ENCODE measurements at regions not wholly inside any gene's neighbourhood (a gene's known extent, or its start where the extent isn't known, plus 50 kb on each side); places are given as distances from the start of the nearest gene placed in this dataset.

GRCh38 chr10:36236931-36237330, 594.8 kb upstream of the FZD8 start:
- H3K4me1 ChIP-seq (ENCODE audit: control insufficient read depth, insufficient read depth, low read length): no peaks in the 10 kb centered on the region
- no peaks in the 10 kb centered on the region for H3K36me3 ChIP-seq (ENCODE audit: control insufficient read depth, insufficient read depth, low read length)
- no peaks in the 10 kb centered on the region for H3K27me3 ChIP-seq (ENCODE audit: control insufficient read depth, insufficient read depth, low read length)
- DNase-seq (ENCODE audit: low read depth, low spot score): no peak
- no peak overlapping the region for H3K27ac ChIP-seq (ENCODE audit: low read length)
- no peak overlapping the region for H3K4me3 ChIP-seq (ENCODE audit: low read length)
- WGBS (ENCODE audit: insufficient coverage, insufficient read length): no CpG with 5 or more reads among the region's 2 CpGs
- H3K9me3 ChIP-seq (ENCODE audit: control insufficient read depth, insufficient read depth, low read length): no peaks in the 10 kb centered on the region

GRCh38 chr10:36236341-36236740, 594.2 kb upstream of the FZD8 start:
- Histone ChIP-seq H3K9me3 (ENCODE audit: control insufficient read depth, insufficient read depth, low read length) (no peaks in the 10 kb centered on the region), H3K4me1 (ENCODE audit: control insufficient read depth, insufficient read depth, low read length) (no peaks in the 10 kb centered on the region), H3K36me3 (ENCODE audit: control insufficient read depth, insufficient read depth, low read length) (no peaks in the 10 kb centered on the region), H3K4me3 (ENCODE audit: low read length) (no peak overlapping the region), H3K27ac (ENCODE audit: low read length) (no peak overlapping the region), H3K27me3 (ENCODE audit: control insufficient read depth, insufficient read depth, low read length) (no peaks in the 10 kb centered on the region)
- no peak for DNase-seq (ENCODE audit: low read depth, low spot score)
- no CpG with 5 or more reads among the region's 1 CpG for whole genome bisulfite sequencing (ENCODE audit: insufficient coverage, insufficient read length)

- H3K9me3 ChIP-seq (ENCODE audit: control insufficient read depth, insufficient read depth, low read length): no peaks in the 10 kb centered on the region
- H3K27me3 ChIP-seq (ENCODE audit: control insufficient read depth, insufficient read depth, low read length): no peaks in the 10 kb centered on the region
- no peak for DNase-seq (ENCODE audit: low read depth, low spot score)
- H3K4me3 ChIP-seq (ENCODE audit: low read length): no peak overlapping the region
- H3K27ac ChIP-seq (ENCODE audit: low read length): no peak overlapping the region
- H3K4me1 ChIP-seq (ENCODE audit: control insufficient read depth, insufficient read depth, low read length): no peaks in the 10 kb centered on the region
- no CpG with 5 or more reads among the region's 3 CpGs for WGBS (ENCODE audit: insufficient coverage, insufficient read length)
- H3K36me3 ChIP-seq (ENCODE audit: control insufficient read depth, insufficient read depth, low read length): no peaks in the 10 kb centered on the region
These were observed 590.8 kb upstream of the FZD8 start for GRCh38 chr10:36232935-36233334.

GRCh38 chr10:36224431-36224985, 582.4 kb upstream of the FZD8 start:
- Histone ChIP-seq H3K9me3 (ENCODE audit: control insufficient read depth, insufficient read depth, low read length) (no peaks in the 10 kb centered on the region), H3K36me3 (ENCODE audit: control insufficient read depth, insufficient read depth, low read length) (no peaks in the 10 kb centered on the region), H3K27ac (ENCODE audit: low read length) (no peak overlapping the region), H3K4me3 (ENCODE audit: low read length) (no peak overlapping the region), H3K4me1 (ENCODE audit: control insufficient read depth, insufficient read depth, low read length) (no peaks in the 10 kb centered on the region), H3K27me3 (ENCODE audit: control insufficient read depth, insufficient read depth, low read length) (no peaks in the 10 kb centered on the region; the same call in 1 of the 2 replicates)
- WGBS (ENCODE audit: insufficient coverage, insufficient read length): no CpG with 5 or more reads among the region's 4 CpGs
- no peak for DNase-seq (ENCODE audit: low read depth, low spot score)

- Histone ChIP-seq H3K27ac (ENCODE audit: low read length) (no peak overlapping the region), H3K4me3 (ENCODE audit: low read length) (no peak overlapping the region), H3K9me3 (ENCODE audit: control insufficient read depth, insufficient read depth, low read length) (no peaks in the 10 kb centered on the region), H3K4me1 (ENCODE audit: control insufficient read depth, insufficient read depth, low read length) (no peaks in the 10 kb centered on the region), H3K27me3 (ENCODE audit: control insufficient read depth, insufficient read depth, low read length) (no peaks in the 10 kb centered on the region; the same call in 1 of the 2 replicates), H3K36me3 (ENCODE audit: control insufficient read depth, insufficient read depth, low read length) (no peaks in the 10 kb centered on the region)
- no CpG with 5 or more reads among the region's 1 CpG for WGBS (ENCODE audit: insufficient coverage, insufficient read length)
- no peak for DNase-seq (ENCODE audit: low read depth, low spot score)
These were observed 579.0 kb upstream of the FZD8 start for GRCh38 chr10:36221101-36221500.

- Histone ChIP-seq H3K4me1 (ENCODE audit: control insufficient read depth, insufficient read depth, low read length) (no peaks in the 10 kb centered on the region), H3K27ac (ENCODE audit: low read length) (no peak overlapping the region), H3K4me3 (ENCODE audit: low read length) (no peak overlapping the region), H3K36me3 (ENCODE audit: control insufficient read depth, insufficient read depth, low read length) (no peaks in the 10 kb centered on the region), H3K9me3 (ENCODE audit: control insufficient read depth, insufficient read depth, low read length) (no peaks in the 10 kb centered on the region), H3K27me3 (ENCODE audit: control insufficient read depth, insufficient read depth, low read length) (no peaks in the 10 kb centered on the region; the same call in 1 of the 2 replicates)
- no peak for DNase-seq (ENCODE audit: low read depth, low spot score)
- no CpG with 5 or more reads among the region's 1 CpG for WGBS (ENCODE audit: insufficient coverage, insufficient read length)
These were observed 578.1 kb upstream of the FZD8 start for GRCh38 chr10:36220151-36220550.

- no peaks in the 10 kb centered on the region for H3K36me3 ChIP-seq (ENCODE audit: control insufficient read depth, insufficient read depth, low read length)
- no peak overlapping the region for H3K27ac ChIP-seq (ENCODE audit: low read length)
- H3K4me3 ChIP-seq (ENCODE audit: low read length): no peak overlapping the region
- no peaks in the 10 kb centered on the region for H3K27me3 ChIP-seq (ENCODE audit: control insufficient read depth, insufficient read depth, low read length)
- H3K9me3 ChIP-seq (ENCODE audit: control insufficient read depth, insufficient read depth, low read length): no peaks in the 10 kb centered on the region; the same call in 1 of the 2 replicates
- no peaks in the 10 kb centered on the region for H3K4me1 ChIP-seq (ENCODE audit: control insufficient read depth, insufficient read depth, low read length)
- no CpG with 5 or more reads among the region's 2 CpGs for WGBS (ENCODE audit: insufficient coverage, insufficient read length)
- DNase-seq (ENCODE audit: low read depth, low spot score): no peak
These were observed 569.8 kb upstream of the FZD8 start for GRCh38 chr10:36211856-36212255.

GRCh38 chr10:36209480-36209879, 567.4 kb upstream of the FZD8 start:
- Histone ChIP-seq H3K27ac (ENCODE audit: low read length) (no peak overlapping the region), H3K4me1 (ENCODE audit: control insufficient read depth, insufficient read depth, low read length) (no peaks in the 10 kb centered on the region), H3K27me3 (ENCODE audit: control insufficient read depth, insufficient read depth, low read length) (no peaks in the 10 kb centered on the region), H3K9me3 (ENCODE audit: control insufficient read depth, insufficient read depth, low read length) (no peaks in the 10 kb centered on the region; the same call in 1 of the 2 replicates), H3K4me3 (ENCODE audit: low read length) (no peak overlapping the region), H3K36me3 (ENCODE audit: control insufficient read depth, insufficient read depth, low read length) (no peaks in the 10 kb centered on the region)
- no peak for DNase-seq (ENCODE audit: low read depth, low spot score)
- no CpG with 5 or more reads among the region's 5 CpGs for WGBS (ENCODE audit: insufficient coverage, insufficient read length)

- no peak for DNase-seq (ENCODE audit: low read depth, low spot score)
- Histone ChIP-seq H3K27me3 (ENCODE audit: control insufficient read depth, insufficient read depth, low read length) (no peaks in the 10 kb centered on the region), H3K4me1 (ENCODE audit: control insufficient read depth, insufficient read depth, low read length) (no peaks in the 10 kb centered on the region), H3K36me3 (ENCODE audit: control insufficient read depth, insufficient read depth, low read length) (no peaks in the 10 kb centered on the region), H3K9me3 (ENCODE audit: control insufficient read depth, insufficient read depth, low read length) (no peaks in the 10 kb centered on the region; the same call in 1 of the 2 replicates), H3K27ac (ENCODE audit: low read length) (no peak overlapping the region), H3K4me3 (ENCODE audit: low read length) (no peak overlapping the region)
- WGBS (ENCODE audit: insufficient coverage, insufficient read length): no CpG with 5 or more reads among the region's 1 CpG
These were observed 560.8 kb upstream of the FZD8 start for GRCh38 chr10:36202881-36203280.

GRCh38 chr10:36200577-36200976, 558.5 kb upstream of the FZD8 start:
- WGBS (ENCODE audit: insufficient coverage, insufficient read length): no CpG with 5 or more reads among the region's 5 CpGs
- no peak for DNase-seq (ENCODE audit: low read depth, low spot score)
- Histone ChIP-seq H3K4me1 (ENCODE audit: control insufficient read depth, insufficient read depth, low read length) (no peaks in the 10 kb centered on the region), H3K9me3 (ENCODE audit: control insufficient read depth, insufficient read depth, low read length) (no peaks in the 10 kb centered on the region; the same call in 1 of the 2 replicates), H3K27ac (ENCODE audit: low read length) (no peak overlapping the region), H3K4me3 (ENCODE audit: low read length) (no peak overlapping the region), H3K27me3 (ENCODE audit: control insufficient read depth, insufficient read depth, low read length) (no peaks in the 10 kb centered on the region), H3K36me3 (ENCODE audit: control insufficient read depth, insufficient read depth, low read length) (no peaks in the 10 kb centered on the region)

- H3K9me3 ChIP-seq (ENCODE audit: control insufficient read depth, insufficient read depth, low read length): no peaks in the 10 kb centered on the region; the same call in 1 of the 2 replicates
- no peaks in the 10 kb centered on the region for H3K36me3 ChIP-seq (ENCODE audit: control insufficient read depth, insufficient read depth, low read length)
- no peaks in the 10 kb centered on the region for H3K4me1 ChIP-seq (ENCODE audit: control insufficient read depth, insufficient read depth, low read length)
- no peak overlapping the region for H3K27ac ChIP-seq (ENCODE audit: low read length)
- H3K27me3 ChIP-seq (ENCODE audit: control insufficient read depth, insufficient read depth, low read length): no peaks in the 10 kb centered on the region
- H3K4me3 ChIP-seq (ENCODE audit: low read length): no peak overlapping the region
- DNase-seq (ENCODE audit: low read depth, low spot score): no peak
These were observed 556.2 kb upstream of the FZD8 start for GRCh38 chr10:36198322-36198721.

All from iPS DF 6.9 (cell line).